ENCODE measurements at regions not wholly inside any gene's neighbourhood (a gene's known extent, or its start where the extent isn't known, plus 50 kb on each side); places are given as distances from the start of the nearest gene placed in this dataset.

- TF ChIP-seq AFF4 (CRISPR knock-in tag; IDR thresholded peaks at IDR 0.05; ENCODE audit: borderline replicate concordance) (no peak), ZNF219 (CRISPR knock-in tag; IDR thresholded peaks at IDR 0.05; ENCODE audit: borderline replicate concordance) (no peak), KAT7 (CRISPR knock-in tag; IDR thresholded peaks at IDR 0.05; ENCODE audit: borderline replicate concordance) (no peak), ERG (CRISPR knock-in tag; IDR thresholded peaks at IDR 0.05) (no peak), ZBTB43 (CRISPR knock-in tag; IDR thresholded peaks at IDR 0.05) (no peak)
Measured at GRCh38 chr19:8935460-8935859, 74.7 kb downstream of the MUC16 start (continued).

GRCh38 chr19:8938576-8938975, 71.6 kb downstream of the MUC16 start:
- POLR2A ChIA-PET = no interaction called here
- H3K9me3 Mint-ChIP-seq = peaks cover 87% of the 10 kb centered on the region
- CTCF ChIA-PET = no interaction called here
- H3K4me1 Mint-ChIP-seq = no peaks in the 10 kb centered on the region
- no peak for DNase-seq (ENCODE audit: low spot score)
- peaks cover 78% of the 10 kb centered on the region for H3K36me3 Mint-ChIP-seq
- H3K27me3 Mint-ChIP-seq (ENCODE audit: low read depth) = peaks cover 38% of the 10 kb centered on the region
- ATAC-seq = no peak
- H3K4me3 Mint-ChIP-seq = no peak overlapping the region
- H3K27ac Mint-ChIP-seq = no peak overlapping the region
- TF ChIP-seq ATF3 (CRISPR knock-in tag; conservative IDR thresholded peaks at IDR 0.05) (no peak), FOXJ3 (CRISPR knock-in tag; IDR thresholded peaks at IDR 0.05; ENCODE audit: borderline replicate concordance) (no peak), ZBTB21 (CRISPR knock-in tag; IDR thresholded peaks at IDR 0.05; ENCODE audit: borderline replicate concordance) (no peak), OVOL2 (CRISPR knock-in tag; IDR thresholded peaks at IDR 0.05; ENCODE audit: borderline replicate concordance) (no peak), ZNF281 (CRISPR knock-in tag; IDR thresholded peaks at IDR 0.05) (no peak), CDX4 (CRISPR knock-in tag; IDR thresholded peaks at IDR 0.05; ENCODE audit: borderline replicate concordance) (no peak), SP1 (CRISPR knock-in tag; conservative IDR thresholded peaks at IDR 0.05) (no peak), NFATC4 (CRISPR knock-in tag; IDR thresholded peaks at IDR 0.05) (no peak), STAT6 (CRISPR knock-in tag; conservative IDR thresholded peaks at IDR 0.05; ENCODE audit: low read depth) (no peak), CREM (CRISPR knock-in tag; IDR thresholded peaks at IDR 0.05) (no peak), ZNF532 (CRISPR knock-in tag; IDR thresholded peaks at IDR 0.05; ENCODE audit: borderline replicate concordance) (no peak), SOX15 (CRISPR knock-in tag; IDR thresholded peaks at IDR 0.05) (no peak)
